ENCODE measurements at regions not wholly inside any gene's neighbourhood (a gene's known extent, or its start where the extent isn't known, plus 50 kb on each side); places are given as distances from the start of the nearest gene placed in this dataset.

DNA sequence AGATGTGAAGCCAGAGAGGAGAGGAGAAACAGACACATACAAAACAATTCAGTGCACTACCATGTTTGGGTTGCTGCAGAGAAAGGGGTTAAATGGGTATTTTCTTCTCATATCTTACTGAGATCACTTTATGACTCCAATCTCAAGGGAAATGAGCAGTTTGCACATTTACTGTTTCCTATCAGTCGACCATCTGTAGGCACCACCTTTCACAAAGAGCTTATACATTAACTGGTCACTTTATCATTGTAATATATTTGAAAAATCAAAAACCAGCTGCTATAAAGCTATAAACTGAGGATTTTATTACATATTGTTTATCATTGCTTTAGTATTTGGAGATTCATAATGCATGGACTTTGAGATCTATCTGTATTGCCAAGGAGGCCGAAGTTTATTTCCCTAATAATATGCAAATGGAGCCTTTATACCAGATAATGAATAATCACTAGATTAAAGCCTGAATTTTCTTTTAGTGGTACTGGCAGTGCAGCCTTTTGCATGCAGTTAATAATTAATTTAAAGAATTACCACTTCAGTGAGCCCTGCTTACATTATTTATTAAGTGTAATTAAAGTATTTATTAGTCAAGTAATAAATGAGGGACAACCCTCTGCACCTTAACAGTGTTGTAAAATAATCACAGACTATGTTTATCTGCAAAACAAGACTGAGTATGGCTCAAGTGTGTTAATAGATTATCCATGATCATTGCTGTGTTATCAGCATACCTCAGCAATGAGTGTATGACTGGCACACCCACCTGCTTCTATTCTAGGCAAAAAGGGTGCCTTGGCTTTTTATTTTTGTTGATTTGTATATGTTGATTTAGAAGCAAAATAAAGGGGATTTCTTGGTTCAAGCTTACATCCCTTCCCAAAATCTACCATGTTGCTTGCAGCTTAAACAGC lies 167.7 kb upstream of the SLC14A2 start:
- Histone ChIP-seq H3K4me1 (ENCODE audit: insufficient read depth, poor library complexity, severe bottlenecking) (no peaks in the 10 kb centered on the region), H3K36me3 (ENCODE audit: low read depth) (no peaks in the 10 kb centered on the region), H3K4me3 (ENCODE audit: severe bottlenecking) (no peak overlapping the region), H3K9me3 (ENCODE audit: severe bottlenecking) (no peaks in the 10 kb centered on the region), H3K27me3 (ENCODE audit: insufficient read depth, poor library complexity, severe bottlenecking) (no peaks in the 10 kb centered on the region), H3K27ac (ENCODE audit: poor library complexity, severe bottlenecking) (no peak overlapping the region)
- TF ChIP-seq, protein P1, sequence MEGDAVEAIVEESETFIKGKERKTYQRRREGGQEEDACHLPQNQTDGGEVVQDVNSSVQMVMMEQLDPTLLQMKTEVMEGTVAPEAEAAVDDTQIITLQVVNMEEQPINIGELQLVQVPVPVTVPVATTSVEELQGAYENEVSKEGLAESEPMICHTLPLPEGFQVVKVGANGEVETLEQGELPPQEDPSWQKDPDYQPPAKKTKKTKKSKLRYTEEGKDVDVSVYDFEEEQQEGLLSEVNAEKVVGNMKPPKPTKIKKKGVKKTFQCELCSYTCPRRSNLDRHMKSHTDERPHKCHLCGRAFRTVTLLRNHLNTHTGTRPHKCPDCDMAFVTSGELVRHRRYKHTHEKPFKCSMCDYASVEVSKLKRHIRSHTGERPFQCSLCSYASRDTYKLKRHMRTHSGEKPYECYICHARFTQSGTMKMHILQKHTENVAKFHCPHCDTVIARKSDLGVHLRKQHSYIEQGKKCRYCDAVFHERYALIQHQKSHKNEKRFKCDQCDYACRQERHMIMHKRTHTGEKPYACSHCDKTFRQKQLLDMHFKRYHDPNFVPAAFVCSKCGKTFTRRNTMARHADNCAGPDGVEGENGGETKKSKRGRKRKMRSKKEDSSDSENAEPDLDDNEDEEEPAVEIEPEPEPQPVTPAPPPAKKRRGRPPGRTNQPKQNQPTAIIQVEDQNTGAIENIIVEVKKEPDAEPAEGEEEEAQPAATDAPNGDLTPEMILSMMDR (IDR thresholded peaks at IDR 0.05; ENCODE audit: poor library complexity, severe bottlenecking) = no peak
- ATAC-seq (ENCODE audit: low read depth) = no peak
- no peak for DNase-seq (ENCODE audit: low spot score)

DNA sequence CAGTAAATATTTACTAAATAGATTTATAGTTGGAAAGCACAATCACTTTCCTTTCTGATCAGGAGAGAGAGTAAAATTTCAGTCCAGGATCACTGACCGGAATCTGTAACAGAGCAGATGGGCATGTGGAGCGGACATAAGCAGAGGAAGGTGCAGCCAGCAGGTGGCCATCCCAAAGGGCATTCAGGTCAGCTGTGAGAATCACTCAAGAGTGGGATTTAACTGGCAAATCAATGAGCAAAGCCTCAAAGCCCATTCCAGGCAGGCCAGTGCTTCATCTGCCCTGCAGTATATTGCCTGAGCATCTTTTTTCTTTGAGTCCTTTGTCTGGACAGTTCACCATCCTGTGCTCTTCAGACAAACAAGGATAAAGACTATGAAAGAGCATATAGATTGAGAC lies 166.4 kb upstream of the SLC14A2 start:
- TF ChIP-seq, protein P1 (IDR thresholded peaks at IDR 0.05; ENCODE audit: poor library complexity, severe bottlenecking) = no peak
- H3K4me3 ChIP-seq (ENCODE audit: severe bottlenecking) = no peak overlapping the region
- H3K9me3 ChIP-seq (ENCODE audit: severe bottlenecking) = no peaks in the 10 kb centered on the region
- no peak overlapping the region for H3K27ac ChIP-seq (ENCODE audit: poor library complexity, severe bottlenecking)
- no peaks in the 10 kb centered on the region for H3K27me3 ChIP-seq (ENCODE audit: insufficient read depth, poor library complexity, severe bottlenecking)
- H3K4me1 ChIP-seq (ENCODE audit: insufficient read depth, poor library complexity, severe bottlenecking) = no peaks in the 10 kb centered on the region
- ATAC-seq (ENCODE audit: low read depth) (no peak), DNase-seq (ENCODE audit: low spot score) (no peak)
- no peaks in the 10 kb centered on the region for H3K36me3 ChIP-seq (ENCODE audit: low read depth)

DNA sequence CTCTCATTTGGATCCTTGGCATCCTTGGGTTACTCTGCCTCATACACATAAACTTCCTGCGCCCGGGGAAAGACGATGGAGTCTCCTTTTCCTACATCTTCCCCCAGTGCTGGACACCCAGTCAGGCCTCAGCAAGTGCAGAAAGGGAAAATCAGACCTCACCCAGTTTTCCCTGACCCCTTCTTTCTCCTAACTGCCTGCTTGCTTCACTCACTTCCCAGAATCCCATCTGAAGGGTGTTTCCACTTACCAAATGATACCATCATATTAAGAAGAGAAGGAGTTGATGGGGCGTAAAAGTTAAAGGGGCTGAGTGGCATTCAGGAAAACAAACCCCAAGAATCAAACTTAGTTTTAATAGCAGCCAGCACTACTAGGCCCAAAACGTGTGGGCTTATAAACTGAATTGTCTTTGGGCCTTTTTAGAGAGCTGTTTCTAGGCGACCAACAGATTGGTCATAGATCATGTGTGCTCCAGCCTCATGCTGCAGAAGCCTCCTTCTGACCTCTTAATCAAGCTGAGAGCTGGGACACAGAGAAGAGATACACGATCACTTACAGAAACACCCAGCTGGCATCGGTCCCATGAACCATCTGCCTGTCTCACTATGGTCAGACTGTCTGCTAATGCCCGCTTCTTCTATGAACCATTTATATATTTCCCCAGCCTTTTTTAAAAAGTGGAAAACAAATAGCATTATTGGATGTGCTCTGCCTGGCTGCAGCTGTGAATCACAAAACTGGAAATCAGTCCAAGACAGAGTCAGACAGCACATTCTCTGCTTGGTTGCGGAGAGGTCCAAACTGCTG lies 165.7 kb upstream of the SLC14A2 start:
- Histone ChIP-seq H3K4me1 (ENCODE audit: insufficient read depth, poor library complexity, severe bottlenecking) (no peaks in the 10 kb centered on the region), H3K27ac (ENCODE audit: poor library complexity, severe bottlenecking) (no peak overlapping the region), H3K27me3 (ENCODE audit: insufficient read depth, poor library complexity, severe bottlenecking) (no peaks in the 10 kb centered on the region), H3K4me3 (ENCODE audit: severe bottlenecking) (no peak overlapping the region), H3K36me3 (ENCODE audit: low read depth) (no peaks in the 10 kb centered on the region), H3K9me3 (ENCODE audit: severe bottlenecking) (no peaks in the 10 kb centered on the region)
- DNase-seq (ENCODE audit: low spot score) (no peak), ATAC-seq (ENCODE audit: low read depth) (no peak)
- TF ChIP-seq, protein P1 (IDR thresholded peaks at IDR 0.05; ENCODE audit: poor library complexity, severe bottlenecking) = no peak

DNA sequence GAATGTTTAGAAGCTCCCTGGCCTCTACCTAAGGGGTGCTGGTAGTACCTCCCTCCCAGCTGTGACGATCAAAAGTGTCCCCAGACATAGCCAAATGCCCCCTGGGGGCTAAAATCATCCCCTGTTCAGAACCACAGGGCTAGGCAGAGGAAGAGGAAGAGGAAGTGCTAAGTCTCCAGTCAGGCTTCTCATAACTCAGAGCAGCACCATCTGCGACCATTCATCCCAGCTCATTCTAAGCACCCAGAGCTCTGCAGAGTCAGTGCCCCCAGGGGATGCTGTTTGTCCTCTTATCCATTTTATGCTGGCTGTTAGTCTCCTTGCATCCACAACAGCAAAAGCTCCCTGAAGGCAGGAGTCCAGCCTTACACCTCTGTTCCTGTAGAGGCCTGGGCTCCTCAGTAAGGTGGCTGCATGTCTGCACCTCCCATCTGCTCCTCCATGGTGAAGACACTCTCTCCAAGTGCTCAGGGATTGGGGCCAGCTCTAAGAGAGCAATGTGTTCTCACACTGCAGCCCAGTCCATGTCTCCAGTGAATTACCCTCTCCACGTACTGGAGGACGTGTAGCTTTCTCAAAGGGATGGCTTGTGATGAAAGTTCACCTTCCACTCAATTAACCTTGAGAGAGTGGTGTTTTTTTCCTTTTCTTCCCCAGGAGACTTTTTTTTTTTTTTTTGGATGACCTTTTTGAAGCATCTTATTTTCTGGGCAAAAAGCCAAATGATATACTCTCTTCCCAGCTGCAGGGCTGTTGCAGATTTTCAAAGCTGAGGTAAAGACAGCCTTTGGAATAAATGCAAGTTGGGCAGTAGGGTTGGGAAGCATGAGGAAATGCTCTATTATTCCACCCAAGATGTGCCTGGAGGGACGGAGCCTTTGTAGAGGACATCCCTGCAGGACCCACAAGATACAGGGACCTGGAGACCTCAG lies 158.9 kb upstream of the SLC14A2 start:
- H3K4me1 ChIP-seq (ENCODE audit: insufficient read depth, poor library complexity, severe bottlenecking) = no peaks in the 10 kb centered on the region
- no peaks in the 10 kb centered on the region for H3K9me3 ChIP-seq (ENCODE audit: severe bottlenecking)
- DNase-seq (ENCODE audit: low spot score) = no peak
- peak; percentile 14; the same call in 1 of the 3 replicates for ATAC-seq (ENCODE audit: low read depth)
- no peak overlapping the region for H3K4me3 ChIP-seq (ENCODE audit: severe bottlenecking)
- H3K27ac ChIP-seq (ENCODE audit: poor library complexity, severe bottlenecking) = no peak overlapping the region
- TF ChIP-seq, protein P1 (IDR thresholded peaks at IDR 0.05; ENCODE audit: poor library complexity, severe bottlenecking) = no peak
- no peaks in the 10 kb centered on the region for H3K27me3 ChIP-seq (ENCODE audit: insufficient read depth, poor library complexity, severe bottlenecking)
- H3K36me3 ChIP-seq (ENCODE audit: low read depth) = no peaks in the 10 kb centered on the region
